ENCODE measurements at regions not wholly inside any gene's neighbourhood (a gene's known extent, or its start where the extent isn't known, plus 50 kb on each side); places are given as distances from the start of the nearest gene placed in this dataset.

DNA sequence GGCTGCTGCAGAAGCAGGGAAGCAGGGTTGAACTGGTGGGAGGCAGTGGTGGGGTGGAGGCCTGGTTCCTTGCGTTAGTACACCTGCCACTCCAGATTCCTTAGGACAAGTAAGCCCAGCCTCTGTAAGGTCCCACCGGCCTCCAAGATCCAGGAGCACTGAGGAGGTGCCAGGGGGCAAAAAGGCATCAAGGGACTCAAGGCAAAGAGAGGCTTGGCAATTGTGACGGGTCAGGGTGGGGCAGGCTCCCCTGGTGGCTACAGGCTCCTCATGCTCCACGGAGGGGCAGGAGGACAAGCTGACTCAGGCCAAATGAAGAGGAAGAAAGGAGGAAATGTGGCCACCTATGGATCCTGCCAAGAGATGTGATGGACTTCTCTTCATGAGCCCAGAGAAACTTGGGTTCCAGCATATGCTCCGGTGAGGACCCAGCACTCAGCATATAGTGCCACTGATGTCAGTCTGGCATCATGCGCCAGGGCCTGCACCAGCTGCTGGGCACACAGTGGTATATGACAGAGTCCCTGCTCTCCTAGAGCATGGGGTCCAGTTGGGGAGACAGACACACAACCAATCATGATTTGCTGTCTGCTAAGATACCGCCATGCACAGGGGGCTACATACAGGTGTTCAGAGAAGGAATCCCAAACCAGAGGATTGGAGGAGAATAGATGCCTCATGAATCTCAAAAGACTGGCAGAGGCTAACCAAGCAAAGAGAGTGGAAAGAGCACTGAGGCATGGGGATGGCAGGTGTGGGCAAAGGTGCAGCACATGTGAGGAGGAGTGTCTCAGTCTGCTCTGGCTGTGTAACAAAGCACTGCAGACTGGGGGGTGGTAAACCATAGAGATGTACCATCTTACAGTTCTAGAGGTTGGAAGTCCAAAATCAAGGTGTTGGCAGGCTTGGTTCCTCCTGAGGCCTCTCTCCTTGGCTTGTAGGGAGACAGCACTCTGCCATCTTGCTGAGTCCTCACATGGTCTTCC is 249.7 kb downstream of the RHOU start:
- Mint-ChIP-seq H3K9me3 (ENCODE audit: unreplicated experiment) (no peaks in the 10 kb centered on the region), H3K4me3 (ENCODE audit: unreplicated experiment) (no peak overlapping the region), H3K4me1 (ENCODE audit: unreplicated experiment) (peaks cover 11% of the 10 kb centered on the region), H3K27ac (ENCODE audit: unreplicated experiment) (no peak overlapping the region), H3K36me3 (ENCODE audit: unreplicated experiment) (no peaks in the 10 kb centered on the region), H3K27me3 (ENCODE audit: unreplicated experiment) (peaks cover 3% of the 10 kb centered on the region)
- TF ChIP-seq CTCF (IDR thresholded peaks at IDR 0.05): no peak
- DNase-seq (ENCODE audit: extremely low spot score, unreplicated experiment): no peak

GRCh38 chr1:228985661-228986060 is 250.4 kb downstream of the RHOU start:
- H3K4me3 Mint-ChIP-seq (ENCODE audit: unreplicated experiment): no peak overlapping the region
- H3K27me3 Mint-ChIP-seq (ENCODE audit: unreplicated experiment): peaks cover 3% of the 10 kb centered on the region
- H3K9me3 Mint-ChIP-seq (ENCODE audit: unreplicated experiment): no peaks in the 10 kb centered on the region
- no peaks in the 10 kb centered on the region for H3K36me3 Mint-ChIP-seq (ENCODE audit: unreplicated experiment)
- no peak overlapping the region for H3K27ac Mint-ChIP-seq (ENCODE audit: unreplicated experiment)
- no peak for DNase-seq (ENCODE audit: extremely low spot score, unreplicated experiment)
- H3K4me1 Mint-ChIP-seq (ENCODE audit: unreplicated experiment): peaks cover 11% of the 10 kb centered on the region
- TF ChIP-seq CTCF (IDR thresholded peaks at IDR 0.05): no peak

DNA sequence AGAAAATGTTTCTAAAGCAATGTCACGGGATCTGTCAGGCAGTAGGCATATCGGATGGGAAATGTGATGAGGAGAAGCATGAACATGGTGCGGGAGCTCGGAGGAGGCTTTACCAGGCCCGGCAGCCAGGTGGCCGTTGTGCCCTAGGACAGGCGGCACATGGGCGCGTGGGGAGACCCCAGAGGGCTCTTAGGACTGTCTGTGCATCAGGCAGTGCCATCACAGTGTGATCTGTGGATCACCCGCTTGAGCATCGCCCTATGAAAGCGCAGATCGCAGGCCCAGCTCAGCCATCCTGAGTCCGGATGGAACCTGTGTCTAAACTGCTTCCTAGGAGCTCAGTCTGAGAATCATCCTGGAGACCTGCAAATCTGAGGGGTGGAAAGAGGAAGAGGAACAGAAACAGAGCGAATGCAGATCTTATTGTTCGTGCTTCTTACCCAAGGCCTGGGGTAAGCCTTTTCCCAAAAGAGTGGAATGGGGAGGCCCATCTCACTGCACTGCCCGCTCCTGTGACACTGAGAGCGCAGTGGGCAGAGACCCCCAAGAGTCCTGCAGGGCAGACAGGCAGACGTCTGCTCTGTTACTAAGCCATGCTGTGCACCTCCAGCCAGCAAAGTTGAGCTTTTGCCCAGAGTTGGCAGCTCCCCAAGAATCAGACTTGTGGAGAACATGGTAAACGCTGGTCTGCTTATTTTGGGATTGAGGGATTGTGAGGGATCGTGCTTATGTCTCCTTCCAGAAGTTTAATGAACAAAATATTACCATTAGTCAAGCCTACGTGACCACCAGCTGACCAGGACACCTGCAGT is 251.0 kb downstream of the RHOU start:
- no peak for TF ChIP-seq CTCF (IDR thresholded peaks at IDR 0.05)
- Mint-ChIP-seq H3K27me3 (ENCODE audit: unreplicated experiment) (peaks cover 2% of the 10 kb centered on the region), H3K9me3 (ENCODE audit: unreplicated experiment) (no peaks in the 10 kb centered on the region), H3K4me1 (ENCODE audit: unreplicated experiment) (peaks cover 11% of the 10 kb centered on the region), H3K27ac (ENCODE audit: unreplicated experiment) (no peak overlapping the region), H3K36me3 (ENCODE audit: unreplicated experiment) (no peaks in the 10 kb centered on the region), H3K4me3 (ENCODE audit: unreplicated experiment) (no peak overlapping the region)
- no peak for DNase-seq (ENCODE audit: extremely low spot score, unreplicated experiment)

GRCh38 chr1:228987286-228987685 is 252.0 kb downstream of the RHOU start:
- TF ChIP-seq CTCF (IDR thresholded peaks at IDR 0.05): no peak
- Mint-ChIP-seq H3K4me1 (ENCODE audit: unreplicated experiment) (peaks cover 11% of the 10 kb centered on the region), H3K4me3 (ENCODE audit: unreplicated experiment) (no peak overlapping the region), H3K27ac (ENCODE audit: unreplicated experiment) (no peak overlapping the region), H3K9me3 (ENCODE audit: unreplicated experiment) (no peaks in the 10 kb centered on the region), H3K27me3 (ENCODE audit: unreplicated experiment) (peaks cover 2% of the 10 kb centered on the region), H3K36me3 (ENCODE audit: unreplicated experiment) (no peaks in the 10 kb centered on the region)
- no peak for DNase-seq (ENCODE audit: extremely low spot score, unreplicated experiment)

Measured in osteocyte (in vitro differentiated cells).